ENCODE measurements at regions not wholly inside any gene's neighbourhood (a gene's known extent, or its start where the extent isn't known, plus 50 kb on each side); places are given as distances from the start of the nearest gene placed in this dataset.
"Not testable (repeated sequence)": the region's sequence is repeated elsewhere in the genome, so short reads cannot be mapped to it uniquely, and the experiment has no call there.

GRCh38 chrX:23061116-23061515 is 61.4 kb downstream of the DDX53 start:
- no peak overlapping the region for H3K4me3 ChIP-seq (ENCODE audit: low read depth, low read length)
- no peak for TF ChIP-seq CTCF (IDR thresholded peaks at IDR 0.05; ENCODE audit: low read depth, low read length, missing control alignments)
- no peak for DNase-seq (ENCODE audit: low read depth)
- in situ Hi-C loops (cut with HindIII; ENCODE audit: low sequenced_read_pairs), result no loop called here

- H3K4me3 ChIP-seq (ENCODE audit: low read depth, low read length), result no peak overlapping the region
- no peak for TF ChIP-seq CTCF (IDR thresholded peaks at IDR 0.05; ENCODE audit: low read depth, low read length, missing control alignments)
- in situ Hi-C loops (cut with HindIII; ENCODE audit: low sequenced_read_pairs), result no loop called here
- no peak for DNase-seq (ENCODE audit: low read depth)
Observed at GRCh38 chrX:23062359-23062758, 62.6 kb downstream of the DDX53 start.

GRCh38 chrX:23066588-23067281 is 67.0 kb downstream of the DDX53 start:
- no peak overlapping the region for H3K4me3 ChIP-seq (ENCODE audit: low read depth, low read length)
- TF ChIP-seq CTCF (IDR thresholded peaks at IDR 0.05; ENCODE audit: low read depth, low read length, missing control alignments), result no peak
- in situ Hi-C loops (cut with HindIII; ENCODE audit: low sequenced_read_pairs), result no loop called here
- no peak for DNase-seq (ENCODE audit: low read depth)

DNA sequence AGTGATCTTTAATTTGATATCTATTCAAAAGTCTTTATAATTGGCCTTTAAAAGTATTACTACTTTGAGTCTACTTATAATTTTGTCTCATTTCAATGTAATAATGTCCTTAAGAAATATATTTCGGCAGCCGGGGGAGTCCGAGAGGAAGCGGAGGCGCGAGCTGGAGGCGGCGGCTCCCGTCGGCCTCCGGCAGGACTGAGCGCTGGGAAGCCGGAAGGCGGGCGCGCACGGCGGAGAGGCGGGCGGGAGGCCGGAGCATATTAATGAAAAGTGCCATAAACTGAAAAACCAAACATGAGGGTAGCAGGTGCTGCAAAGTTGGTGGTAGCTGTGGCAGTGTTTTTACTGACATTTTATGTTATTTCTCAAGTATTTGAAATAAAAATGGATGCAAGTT is 75.7 kb downstream of the DDX53 start:
- H3K4me3 ChIP-seq (ENCODE audit: low read depth, low read length); DNase-seq (ENCODE audit: low read depth); in situ Hi-C loops (cut with HindIII; ENCODE audit: low sequenced_read_pairs): not testable (repeated sequence)

DNA sequence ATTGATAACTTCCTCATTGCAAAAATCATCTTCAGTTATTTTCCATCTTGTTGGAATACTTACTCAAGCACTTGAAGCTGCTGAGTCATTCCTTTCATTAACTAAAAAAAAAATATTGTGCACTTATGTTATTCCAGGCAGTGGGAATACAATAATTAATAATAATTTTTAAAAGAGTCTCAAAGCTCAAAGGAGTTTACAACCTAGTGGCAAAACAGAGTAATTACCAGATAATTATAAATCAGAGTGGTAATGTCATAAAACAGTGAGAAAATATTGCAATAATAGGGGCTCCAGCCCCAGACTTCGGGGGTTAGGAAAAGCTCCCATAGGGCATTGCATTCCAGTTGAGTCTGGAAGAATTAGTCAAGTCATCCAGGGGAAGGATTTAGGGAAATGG is 79.6 kb downstream of the DDX53 start:
- H3K4me3 ChIP-seq (ENCODE audit: low read depth, low read length), result no peak overlapping the region
- DNase-seq (ENCODE audit: low read depth), result no peak
- TF ChIP-seq CTCF (IDR thresholded peaks at IDR 0.05; ENCODE audit: low read depth, low read length, missing control alignments), result no peak
- in situ Hi-C loops (cut with HindIII; ENCODE audit: low sequenced_read_pairs), result no loop called here

- no peak for TF ChIP-seq CTCF (IDR thresholded peaks at IDR 0.05; ENCODE audit: low read depth, low read length, missing control alignments)
- in situ Hi-C loops (cut with HindIII; ENCODE audit: low sequenced_read_pairs), result no loop called here
- DNase-seq (ENCODE audit: low read depth), result no peak
- no peak overlapping the region for H3K4me3 ChIP-seq (ENCODE audit: low read depth, low read length)
Observed at GRCh38 chrX:23100826-23101225, 101.1 kb downstream of the DDX53 start.

- TF ChIP-seq CTCF (IDR thresholded peaks at IDR 0.05; ENCODE audit: low read depth, low read length, missing control alignments), result no peak
- no peak for DNase-seq (ENCODE audit: low read depth)
- in situ Hi-C loops (cut with HindIII; ENCODE audit: low sequenced_read_pairs), result no loop called here
- no peak overlapping the region for H3K4me3 ChIP-seq (ENCODE audit: low read depth, low read length)
Observed at GRCh38 chrX:23103546-23103945, 103.8 kb downstream of the DDX53 start.

Measured in astrocyte of the cerebellum (primary cell).